ENCODE measurements at regions not wholly inside any gene's neighbourhood (a gene's known extent, or its start where the extent isn't known, plus 50 kb on each side); places are given as distances from the start of the nearest gene placed in this dataset.

DNA sequence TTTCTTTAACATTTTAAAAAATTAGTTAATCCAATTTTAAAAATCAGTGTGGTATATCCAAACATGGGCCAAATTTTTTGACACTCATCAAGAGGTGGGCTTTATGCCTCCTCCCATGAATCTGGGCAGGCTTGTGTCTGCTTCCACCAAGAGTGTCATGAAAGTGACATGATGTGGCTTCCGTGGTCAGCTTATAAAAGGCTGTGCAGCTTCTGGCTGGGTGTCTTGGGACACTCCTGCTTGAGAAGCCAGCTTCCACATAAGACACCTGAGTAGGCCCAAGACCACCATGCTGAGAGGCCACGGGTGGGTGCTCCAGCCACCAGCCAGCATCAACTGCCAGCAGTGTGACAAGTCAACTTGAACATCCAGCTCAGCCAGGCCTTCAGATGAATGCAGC is 74.3 kb upstream of the RUNX3 start:
- Histone ChIP-seq H4K8ac (replicated peaks; ENCODE audit: insufficient read length, low read depth, low read length) (no peak overlapping the region), H2AFZ (ENCODE audit: low read length) (no peak overlapping the region), H3K4me2 (ENCODE audit: insufficient read depth, insufficient read length, low read length) (no peak overlapping the region), H3K18ac (ENCODE audit: insufficient read length, low read depth, low read length) (no peak overlapping the region), H2AK5ac (ENCODE audit: insufficient read length, low read length) (no peak overlapping the region), H3K23me2 (ENCODE audit: insufficient read length, low read depth, low read length, poor library complexity, severe bottlenecking) (no peaks in the 10 kb centered on the region), H3K14ac (ENCODE audit: insufficient read depth, low read length) (no peak overlapping the region), H4K91ac (ENCODE audit: insufficient read length, low read depth, low read length) (no peak overlapping the region), H3K56ac (ENCODE audit: insufficient read length, low read depth, low read length) (no peak overlapping the region), H3K79me2 (ENCODE audit: insufficient read depth, low read length) (no peaks in the 10 kb centered on the region), H2BK5ac (ENCODE audit: insufficient read length, low read length) (no peak overlapping the region), H2BK12ac (ENCODE audit: insufficient read length, low read depth, low read length) (no peak overlapping the region), H4K5ac (ENCODE audit: insufficient read length, low read depth, low read length) (no peak overlapping the region), H3K27me3 (ENCODE audit: insufficient read depth, low read length) (no peaks in the 10 kb centered on the region), H3K4ac (ENCODE audit: low read depth, low read length) (no peak overlapping the region), H3K9me3 (ENCODE audit: control insufficient read depth, low read depth, low read length) (no peaks in the 10 kb centered on the region), H3K23ac (ENCODE audit: insufficient read length, low read depth, low read length) (no peak overlapping the region), H3K79me1 (ENCODE audit: insufficient read depth, low read depth, low read length, poor library complexity, severe bottlenecking) (no peaks in the 10 kb centered on the region), H3K4me1 (ENCODE audit: insufficient read depth, low read length) (no peaks in the 10 kb centered on the region), H4K20me1 (ENCODE audit: control insufficient read depth, insufficient read depth, insufficient read length) (no peaks in the 10 kb centered on the region), H3K27ac (ENCODE audit: insufficient read length, low read depth, low read length) (no peak overlapping the region), H2BK20ac (ENCODE audit: low read depth, low read length, poor library complexity, severe bottlenecking) (no peak overlapping the region), H3T11ph (ENCODE audit: low read length) (no peak overlapping the region), H2BK15ac (ENCODE audit: low read depth, low read length) (no peak overlapping the region), H2BK120ac (ENCODE audit: low read depth, low read length, poor library complexity, severe bottlenecking) (no peak overlapping the region), H3K9ac (ENCODE audit: extremely low read depth, insufficient read length, low read length) (no peak overlapping the region)
- no CpG with 5 or more reads among the region's 2 CpGs for WGBS (ENCODE audit: extremely low coverage, insufficient read length, low lambda C conversion rate)
- TF ChIP-seq, protein P1, sequence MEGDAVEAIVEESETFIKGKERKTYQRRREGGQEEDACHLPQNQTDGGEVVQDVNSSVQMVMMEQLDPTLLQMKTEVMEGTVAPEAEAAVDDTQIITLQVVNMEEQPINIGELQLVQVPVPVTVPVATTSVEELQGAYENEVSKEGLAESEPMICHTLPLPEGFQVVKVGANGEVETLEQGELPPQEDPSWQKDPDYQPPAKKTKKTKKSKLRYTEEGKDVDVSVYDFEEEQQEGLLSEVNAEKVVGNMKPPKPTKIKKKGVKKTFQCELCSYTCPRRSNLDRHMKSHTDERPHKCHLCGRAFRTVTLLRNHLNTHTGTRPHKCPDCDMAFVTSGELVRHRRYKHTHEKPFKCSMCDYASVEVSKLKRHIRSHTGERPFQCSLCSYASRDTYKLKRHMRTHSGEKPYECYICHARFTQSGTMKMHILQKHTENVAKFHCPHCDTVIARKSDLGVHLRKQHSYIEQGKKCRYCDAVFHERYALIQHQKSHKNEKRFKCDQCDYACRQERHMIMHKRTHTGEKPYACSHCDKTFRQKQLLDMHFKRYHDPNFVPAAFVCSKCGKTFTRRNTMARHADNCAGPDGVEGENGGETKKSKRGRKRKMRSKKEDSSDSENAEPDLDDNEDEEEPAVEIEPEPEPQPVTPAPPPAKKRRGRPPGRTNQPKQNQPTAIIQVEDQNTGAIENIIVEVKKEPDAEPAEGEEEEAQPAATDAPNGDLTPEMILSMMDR (conservative IDR thresholded peaks at IDR 0.05), result no peak
- no peaks in the 10 kb centered on the region for H3K9me3 Mint-ChIP-seq
- DNase-seq, result no peak
- H3K36me3 Mint-ChIP-seq (ENCODE audit: insufficient read depth in 1 of 3, low read depth in 3 of 3), result no peaks in the 10 kb centered on the region
- H3K27ac Mint-ChIP-seq, result no peak overlapping the region
- peaks cover 13 to 28% of the 10 kb centered on the region in 2 experiments; a peak in 3 of 4 replicates for H3K4me1 Mint-ChIP-seq
- no peak overlapping the region for H3K4me3 Mint-ChIP-seq
- H3K27me3 Mint-ChIP-seq (ENCODE audit: low read depth), result peaks cover 9% of the 10 kb centered on the region

All from H9 (cell line).